ENCODE measurements at regions not wholly inside any gene's neighbourhood (a gene's known extent, or its start where the extent isn't known, plus 50 kb on each side); places are given as distances from the start of the nearest gene placed in this dataset.
"Not testable (repeated sequence)": the region's sequence is repeated elsewhere in the genome, so short reads cannot be mapped to it uniquely, and the experiment has no call there.

GRCh38 chr3:139243710-139244109 lies 100.1 kb upstream of the MRPS22 start:
- no peak for DNase-seq

GRCh38 chr3:139248593-139249255 lies 95.1 kb upstream of the MRPS22 start:
- no peak for DNase-seq

GRCh38 chr3:139251529-139251928 lies 92.3 kb upstream of the MRPS22 start:
- DNase-seq = no peak

GRCh38 chr3:139252719-139253118 lies 91.1 kb upstream of the MRPS22 start:
- no peak for DNase-seq

- no peak for DNase-seq
These were observed 85.5 kb upstream of the MRPS22 start for GRCh38 chr3:139258276-139258675.

- no peak for DNase-seq
These were observed 84.4 kb upstream of the MRPS22 start for GRCh38 chr3:139259398-139259797.

GRCh38 chr3:139260041-139260486 lies 83.8 kb upstream of the MRPS22 start:
- DNase-seq = no peak

- no peak for DNase-seq
These were observed 82.8 kb upstream of the MRPS22 start for GRCh38 chr3:139260793-139261736.

- no peak for DNase-seq
These were observed 81.8 kb upstream of the MRPS22 start for GRCh38 chr3:139261754-139262586.

- DNase-seq = no peak
These were observed 80.0 kb upstream of the MRPS22 start for GRCh38 chr3:139263798-139264197.

GRCh38 chr3:139264375-139264774 lies 79.4 kb upstream of the MRPS22 start:
- DNase-seq = no peak

GRCh38 chr3:139265131-139266016 lies 78.4 kb upstream of the MRPS22 start:
- DNase-seq = no peak

GRCh38 chr3:139267300-139268246 lies 76.2 kb upstream of the MRPS22 start:
- DNase-seq = no peak

- no peak for DNase-seq
These were observed 73.8 kb upstream of the MRPS22 start for GRCh38 chr3:139269984-139270383.

- not testable (repeated sequence) for DNase-seq
These were observed 73.2 kb upstream of the MRPS22 start for GRCh38 chr3:139270652-139271051.

- DNase-seq = no peak
These were observed 63.7 kb upstream of the MRPS22 start for GRCh38 chr3:139280027-139280671.

GRCh38 chr3:139281096-139281495 lies 62.7 kb upstream of the MRPS22 start:
- peak; percentile 71 for DNase-seq

- DNase-seq = peak; percentile 77
These were observed 62.2 kb upstream of the MRPS22 start for GRCh38 chr3:139281522-139282196.

- no peak for DNase-seq
These were observed 60.5 kb upstream of the MRPS22 start for GRCh38 chr3:139283301-139283700.

- peak; percentile 48 for DNase-seq
These were observed 59.6 kb upstream of the MRPS22 start for GRCh38 chr3:139284221-139284620.
